ENCODE measurements at regions not wholly inside any gene's neighbourhood (a gene's known extent, or its start where the extent isn't known, plus 50 kb on each side); places are given as distances from the start of the nearest gene placed in this dataset.

DNA sequence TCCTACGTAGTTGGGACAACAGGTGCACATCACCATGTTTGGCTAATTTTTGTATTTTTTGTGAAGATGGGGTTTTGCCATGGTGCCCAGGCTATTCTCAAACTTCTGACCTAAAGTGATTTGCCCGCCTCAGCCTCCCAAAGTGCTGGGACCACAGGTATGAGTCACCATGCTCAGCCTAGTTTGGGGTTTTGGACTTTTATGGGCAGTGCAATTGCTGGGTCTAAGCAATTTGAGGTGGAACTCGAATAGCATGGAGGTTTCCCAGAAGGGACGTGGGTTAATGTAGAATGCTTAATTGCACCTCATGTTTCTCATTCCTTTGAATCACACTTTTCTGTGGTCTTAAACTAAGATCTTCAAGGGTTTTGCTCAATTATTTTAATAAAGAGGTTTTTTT lies 102.3 kb upstream of the EPHA4 start:
- DNase-seq: no peak

DNA sequence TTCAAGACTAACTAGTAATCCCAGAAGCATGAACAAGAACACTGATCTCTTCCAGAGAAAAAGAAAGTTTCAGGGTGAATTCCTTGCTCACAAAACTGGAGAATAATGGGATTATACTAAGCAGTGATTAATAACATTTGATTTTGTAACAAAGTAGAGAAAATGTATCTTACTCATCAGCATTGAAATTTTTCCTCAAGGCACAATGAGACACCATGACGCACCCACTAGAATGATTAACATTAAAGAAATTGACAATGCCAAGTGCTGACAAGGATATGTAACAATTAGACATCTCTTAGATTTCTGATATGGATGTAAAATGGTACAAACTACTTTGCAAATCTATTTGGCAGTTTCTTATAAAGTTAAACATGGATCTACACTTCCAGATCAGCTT lies 101.1 kb upstream of the EPHA4 start:
- DNase-seq: no peak

GRCh38 chr2:221671515-221671914 lies 99.4 kb upstream of the EPHA4 start:
- no peak for DNase-seq

DNA sequence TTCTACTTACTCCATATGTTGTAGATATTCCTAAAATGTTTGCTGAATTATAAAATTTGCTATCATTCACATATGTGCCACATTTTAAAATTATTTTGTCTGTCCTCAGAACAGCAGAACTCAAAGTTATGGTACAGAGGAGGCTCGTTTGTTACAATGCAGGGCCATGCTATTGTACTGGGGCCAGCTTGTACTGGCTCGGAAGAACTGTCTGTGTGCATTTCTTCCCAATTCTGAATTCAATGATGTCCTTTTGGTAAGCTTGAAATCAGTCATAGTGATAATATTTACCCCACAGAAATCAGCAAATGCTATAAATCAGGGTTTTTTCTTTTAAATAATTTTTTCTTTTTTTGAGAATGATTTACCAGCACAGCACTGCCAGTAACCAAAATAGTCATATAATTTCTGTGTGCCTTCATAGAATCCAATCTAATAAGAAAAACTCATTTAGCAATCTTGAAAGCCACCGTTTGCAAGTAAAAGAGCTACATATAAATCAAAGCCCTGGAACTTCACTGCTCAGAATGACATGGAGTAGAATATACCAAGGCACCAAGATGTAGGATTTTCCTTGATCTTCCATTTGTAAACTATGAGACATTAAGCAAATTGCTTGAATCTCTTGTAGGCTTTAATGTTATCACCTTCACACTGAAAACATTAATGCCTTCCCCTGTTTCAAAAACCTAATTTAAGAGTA lies 90.7 kb upstream of the EPHA4 start:
- DNase-seq: no peak

GRCh38 chr2:221657806-221658205 lies 85.7 kb upstream of the EPHA4 start:
- DNase-seq: no peak

DNA sequence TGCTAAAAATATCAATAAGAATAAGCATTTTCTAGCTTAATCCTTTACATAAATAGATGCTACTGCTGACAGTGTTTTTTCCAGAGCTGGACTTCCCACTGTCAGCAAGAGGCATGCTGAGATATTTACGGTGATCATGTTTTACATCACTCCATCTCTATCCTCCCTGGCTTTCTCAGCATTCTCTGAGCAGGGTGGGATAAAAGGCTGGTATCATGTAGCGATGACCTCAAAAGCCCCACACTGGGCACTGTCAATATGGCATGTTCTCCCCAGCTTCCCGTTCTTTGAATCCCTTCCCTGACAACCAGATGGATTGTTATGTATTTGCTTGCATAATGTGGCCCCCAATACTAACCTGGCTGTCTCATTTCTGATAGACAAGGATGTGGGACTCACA lies 83.2 kb upstream of the EPHA4 start:
- DNase-seq: no peak

GRCh38 chr2:221653182-221653581 lies 81.1 kb upstream of the EPHA4 start:
- DNase-seq: no peak

GRCh38 chr2:221649051-221649775 lies 77.1 kb upstream of the EPHA4 start:
- no peak for DNase-seq

GRCh38 chr2:221642447-221642846 lies 70.3 kb upstream of the EPHA4 start:
- no peak for DNase-seq

DNA sequence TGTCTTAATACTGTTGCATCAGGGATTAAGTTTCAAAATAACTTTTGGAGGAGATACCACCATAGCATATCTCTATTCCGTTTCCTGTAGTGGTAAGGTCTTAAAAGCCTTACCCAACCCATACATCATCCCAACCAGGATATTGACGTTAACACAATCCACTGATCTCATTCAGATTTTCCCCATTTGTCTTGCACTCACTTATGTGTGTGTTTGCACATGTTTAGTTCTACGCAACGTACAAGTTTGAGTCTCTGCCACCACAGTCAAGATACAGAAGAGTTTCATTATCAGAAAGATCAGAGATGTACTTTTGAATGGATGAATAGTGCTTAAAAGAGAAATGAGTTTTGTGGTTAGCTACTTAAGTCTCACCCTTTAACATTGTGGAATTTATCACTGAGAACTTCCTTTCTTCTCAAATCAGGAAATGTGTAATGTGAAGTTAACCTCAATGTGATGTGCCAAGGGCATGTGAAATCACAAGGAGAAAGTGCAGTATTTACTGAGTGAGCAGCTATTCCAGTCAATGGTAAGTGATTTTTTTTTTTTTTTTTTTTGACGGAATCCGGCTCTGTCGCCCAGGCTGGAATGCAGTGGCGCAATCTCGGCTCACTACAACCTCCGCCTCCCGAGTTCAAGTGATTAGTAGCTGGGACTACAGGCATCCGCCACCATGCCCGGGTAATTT lies 69.2 kb upstream of the EPHA4 start:
- no peak for DNase-seq

DNA sequence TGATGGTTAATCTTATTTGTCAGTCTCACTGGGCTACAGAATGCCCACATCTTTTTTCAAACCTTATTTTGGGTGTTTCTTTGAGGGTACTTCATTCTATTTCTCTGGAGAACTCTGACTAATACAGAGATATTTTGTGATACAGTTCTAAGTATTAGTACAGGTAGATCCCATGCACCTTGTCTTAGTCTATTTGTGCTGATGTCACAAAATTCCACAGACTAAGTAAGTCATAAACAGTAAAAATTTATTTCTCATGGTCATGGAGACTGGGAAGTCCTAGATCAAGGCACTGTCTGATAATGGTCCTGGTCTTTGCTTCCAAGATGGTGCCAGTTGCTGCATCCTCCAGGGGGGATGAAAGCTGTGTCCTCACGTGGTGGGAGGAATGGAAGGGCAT lies 68.6 kb upstream of the EPHA4 start:
- no peak for DNase-seq

DNA sequence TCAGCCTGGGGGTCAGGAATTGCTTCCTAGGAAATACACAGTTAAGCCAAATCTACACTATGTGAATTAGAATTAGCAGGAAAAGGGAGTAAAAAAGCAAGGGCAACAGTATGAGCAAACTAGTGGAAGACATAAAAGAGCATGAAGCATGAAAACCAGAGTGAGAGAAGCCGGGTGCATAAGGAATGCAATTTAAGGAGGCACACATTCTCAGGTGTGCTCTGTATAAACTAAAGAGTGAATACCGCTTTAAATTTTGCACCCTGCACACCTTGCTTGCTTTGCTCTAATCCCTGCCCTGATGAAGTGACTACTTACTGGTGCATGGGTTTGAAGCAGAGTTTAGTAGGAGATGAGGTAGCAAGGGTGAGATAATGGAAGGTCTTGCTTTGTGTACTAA lies 65.7 kb upstream of the EPHA4 start:
- DNase-seq: no peak

DNA sequence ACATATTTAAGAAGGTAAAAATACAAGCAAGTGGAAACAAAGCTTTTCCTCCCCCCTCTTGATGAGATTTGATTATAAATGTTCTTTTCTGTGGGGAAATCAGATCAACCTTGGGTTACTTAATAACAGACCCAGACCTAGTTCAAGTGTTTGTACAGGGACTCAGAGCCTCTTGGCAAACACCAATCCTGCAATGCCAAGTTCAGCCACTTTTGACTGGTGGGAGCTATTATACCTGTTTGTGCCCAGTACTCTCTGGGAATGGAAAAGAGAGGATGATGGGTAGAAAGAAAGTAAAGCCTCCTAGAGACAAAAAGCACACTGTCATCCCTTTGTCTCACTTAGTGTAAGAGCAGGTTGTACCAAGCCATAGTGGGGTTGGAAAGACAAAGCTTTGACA lies 63.8 kb upstream of the EPHA4 start:
- no peak for DNase-seq

GRCh38 chr2:221629468-221629867 lies 57.4 kb upstream of the EPHA4 start:
- peak; percentile 17 for DNase-seq

- no peak for DNase-seq
Measured at GRCh38 chr2:221624475-221624874, 52.4 kb upstream of the EPHA4 start.

Measured in 8988T (cell line).